GM21723 (cell line): ENCODE measurements at regions not wholly inside any gene's neighbourhood (a gene's known extent, or its start where the extent isn't known, plus 50 kb on each side); places are given as distances from the start of the nearest gene placed in this dataset.

Source experiments
- ATAC-seq: cut with Tn5 transposase; IDR thresholded peaks from one replicate; pipeline ENCODE4 v1.9.1; 2021; ENCODE audit warnings: mild to moderate bottlenecking, moderate library complexity; ENCODE audit not compliant: unreplicated experiment

DNA sequence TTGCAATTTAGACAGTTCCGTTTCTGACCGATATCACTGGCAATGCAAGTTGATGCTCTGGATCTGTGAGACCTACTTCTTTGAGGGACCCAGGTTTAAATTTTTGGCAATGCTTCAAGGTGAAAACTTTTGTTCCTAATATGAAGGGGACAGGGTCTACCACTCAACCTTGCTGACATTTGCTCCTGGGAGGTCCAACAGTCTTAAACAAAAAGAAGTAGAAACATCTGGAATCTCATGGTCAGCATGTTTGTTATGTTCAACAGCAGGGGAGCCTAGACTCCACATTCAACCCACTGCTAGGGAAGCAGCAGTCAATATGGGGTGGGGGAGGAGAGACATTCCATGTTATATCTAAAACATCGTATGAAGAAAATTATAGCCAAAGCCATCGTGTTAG is 196.4 kb downstream of the SIM1 start:
- no peak for ATAC-seq

DNA sequence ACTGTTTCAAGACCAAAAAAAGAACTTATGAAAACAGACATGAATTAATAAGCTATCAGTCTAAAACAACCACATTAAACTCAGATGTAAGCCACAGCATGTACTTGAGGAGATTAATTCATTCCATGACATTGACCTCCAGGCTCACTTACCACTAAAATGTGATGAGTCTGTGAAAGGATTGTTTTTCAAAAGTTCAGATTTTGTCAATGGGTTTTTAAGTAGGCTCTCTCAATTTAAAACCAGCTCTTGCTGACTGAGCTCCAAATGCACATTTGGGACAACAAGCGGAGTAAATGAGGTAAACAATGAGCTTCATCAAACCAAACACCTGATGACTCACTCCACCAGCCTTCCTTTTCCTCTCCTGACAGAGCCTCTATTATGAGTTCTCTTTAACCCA is 197.0 kb downstream of the SIM1 start:
- no peak for ATAC-seq

DNA sequence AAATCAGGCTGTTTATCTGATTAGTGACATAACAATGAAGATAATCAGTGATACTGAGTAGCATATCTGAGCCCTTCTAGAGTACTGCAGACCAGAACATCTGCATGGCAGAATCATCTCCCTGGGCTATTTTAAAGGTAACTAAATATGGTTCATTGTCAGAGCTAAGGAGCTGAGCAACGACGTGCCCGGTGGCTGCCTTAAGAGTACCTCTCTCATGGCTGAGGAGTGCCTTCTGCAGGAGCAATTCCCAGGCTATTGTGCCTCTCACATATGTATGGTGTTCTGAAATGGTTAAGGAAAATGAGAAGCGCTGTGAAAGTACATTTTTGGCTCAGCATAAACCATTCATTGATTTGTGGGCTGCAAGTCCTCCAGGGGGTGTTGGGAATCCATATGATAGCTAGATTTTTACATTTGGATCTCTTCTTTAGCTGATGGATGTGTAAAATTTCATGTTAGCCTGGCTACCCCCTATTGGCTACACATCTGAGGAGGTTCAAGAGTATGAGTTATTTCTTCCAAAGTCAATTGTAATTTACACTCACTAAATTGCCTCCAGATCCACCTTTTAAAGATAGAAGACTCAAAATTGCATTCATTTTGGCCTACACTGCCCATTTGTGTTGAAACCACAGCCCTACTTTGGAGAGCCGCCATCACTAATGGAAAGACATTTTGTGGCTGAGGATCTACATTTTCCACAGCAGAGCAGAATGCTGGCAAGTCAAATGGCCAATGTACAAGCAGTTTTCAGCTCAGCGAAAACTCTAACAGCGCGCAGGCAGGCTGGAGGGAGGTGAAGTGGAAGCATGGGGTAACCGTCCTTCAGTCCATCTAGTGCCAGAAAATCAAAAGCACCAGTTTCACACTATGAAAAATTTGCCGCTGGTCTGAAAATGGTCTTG is 198.0 kb downstream of the SIM1 start:
- no peak for ATAC-seq

DNA sequence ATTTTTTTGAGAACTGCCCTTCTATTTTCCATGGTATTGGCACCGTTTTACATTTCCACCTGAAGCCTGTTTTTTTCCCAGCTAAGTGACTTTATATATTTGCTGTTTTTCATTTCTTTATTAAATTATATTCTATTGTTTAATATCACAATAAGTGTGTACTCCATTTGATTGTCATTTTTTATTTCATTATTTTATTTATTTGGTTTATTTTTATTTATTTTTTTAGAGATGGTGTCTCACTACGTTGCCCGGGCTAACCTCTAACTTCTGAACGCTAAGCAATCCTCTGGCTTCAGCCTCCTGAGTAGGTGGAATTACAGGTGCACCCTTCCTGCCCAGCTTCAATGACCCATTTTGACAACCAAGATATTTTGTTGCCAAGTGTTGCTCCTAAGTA is 202.6 kb downstream of the SIM1 start:
- ATAC-seq = no peak

DNA sequence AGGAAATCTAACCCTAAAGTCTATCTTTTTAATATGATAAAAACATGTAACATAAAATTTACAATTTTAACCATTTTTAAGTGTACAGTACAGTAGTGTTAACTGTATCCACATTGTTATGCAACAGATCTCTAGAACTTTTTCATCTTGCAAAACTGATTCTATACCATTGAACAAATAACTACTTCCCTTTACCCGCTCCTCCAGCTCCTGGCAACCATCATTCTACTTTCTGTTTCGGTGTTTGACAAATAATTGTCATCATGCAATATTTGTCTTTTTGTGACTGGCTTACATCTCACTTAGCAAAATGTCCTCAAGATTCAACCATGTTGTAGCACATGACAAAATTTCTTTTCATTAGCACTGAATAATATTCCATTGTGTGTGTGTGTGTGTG is 203.2 kb downstream of the SIM1 start:
- no peak for ATAC-seq

DNA sequence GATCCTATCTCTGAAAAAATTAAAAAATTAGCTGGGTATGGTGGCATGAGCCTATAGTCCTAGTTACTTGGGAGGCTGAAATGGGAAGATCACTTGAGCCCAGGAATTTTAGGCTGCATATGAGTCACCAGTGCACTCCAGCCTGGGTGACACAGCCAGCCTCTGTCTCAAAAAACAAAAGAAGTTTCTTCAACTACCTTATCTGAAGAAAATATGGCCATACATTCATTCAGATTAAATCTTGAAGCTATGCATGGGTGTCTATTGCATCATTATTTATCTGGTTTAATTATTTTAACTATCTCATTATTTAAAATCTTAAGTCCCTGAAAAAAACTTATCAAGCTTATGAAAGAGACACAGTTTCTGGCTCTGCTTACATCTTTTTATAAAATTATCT is 204.1 kb downstream of the SIM1 start:
- no peak for ATAC-seq

DNA sequence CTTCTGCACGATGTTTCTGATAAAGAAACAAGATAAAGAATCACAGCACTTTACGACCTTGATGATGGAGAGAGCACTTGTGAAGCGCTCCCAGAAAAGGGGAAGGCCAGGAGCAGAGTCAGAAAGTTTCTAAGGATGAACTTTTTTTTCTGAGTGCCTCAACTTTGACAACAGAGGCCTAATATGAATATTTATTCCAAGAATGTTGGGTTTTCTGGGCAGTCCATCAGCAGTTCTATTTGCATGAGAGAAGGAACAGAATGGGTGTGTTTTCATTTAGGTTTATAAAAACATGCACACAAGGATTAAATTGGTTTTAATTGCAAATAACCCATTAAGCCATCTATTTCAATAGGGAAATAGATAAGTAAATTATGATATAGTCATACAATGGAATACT is 204.9 kb downstream of the SIM1 start:
- ATAC-seq = no peak

DNA sequence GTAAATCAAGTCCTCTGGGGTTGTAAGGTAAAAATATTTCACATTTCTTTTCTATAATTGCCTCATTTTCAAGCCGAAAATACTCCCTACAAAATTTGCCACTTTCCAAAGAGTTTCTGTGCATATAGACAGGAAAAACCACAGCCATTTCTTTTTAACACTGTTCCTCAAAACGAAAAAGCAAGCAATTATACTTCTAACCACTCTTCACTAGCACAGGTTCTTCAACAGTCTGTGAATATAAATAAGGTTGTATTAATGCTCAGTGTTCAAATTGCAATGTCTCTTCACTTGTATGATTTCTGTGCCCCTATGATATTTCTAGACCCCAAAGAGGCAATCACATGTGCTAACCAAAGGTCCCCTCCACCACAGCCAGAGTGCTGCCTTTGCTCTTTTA is 206.0 kb downstream of the SIM1 start:
- no peak for ATAC-seq

DNA sequence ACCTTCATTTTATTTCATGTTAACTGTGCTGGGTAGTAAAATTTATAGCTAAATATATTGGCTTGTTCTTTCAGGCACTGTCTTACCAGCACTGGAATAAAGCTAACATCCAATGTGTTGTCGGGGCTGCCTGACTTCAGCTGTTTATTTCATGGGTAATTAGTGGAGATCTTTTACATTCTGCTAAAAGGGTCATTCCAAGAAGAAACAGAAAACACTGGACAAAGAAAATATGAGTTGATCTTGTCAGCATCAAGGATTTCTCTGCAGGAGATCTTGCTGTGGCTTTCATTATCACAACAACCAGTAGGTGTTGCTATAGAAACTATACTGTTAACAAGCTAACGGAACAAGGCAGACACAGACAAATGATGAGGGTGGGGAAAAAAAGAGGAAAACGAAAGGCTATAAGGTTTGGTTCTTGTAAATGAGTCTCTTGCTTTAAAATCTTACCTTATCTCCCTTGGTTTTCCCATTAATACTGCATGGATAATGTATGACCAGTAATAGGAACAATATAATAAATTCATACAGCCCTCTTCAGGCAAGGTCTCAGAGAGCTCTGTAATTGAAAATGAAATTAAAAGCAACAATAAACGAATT is 206.8 kb downstream of the SIM1 start:
- ATAC-seq = peak; percentile 94

DNA sequence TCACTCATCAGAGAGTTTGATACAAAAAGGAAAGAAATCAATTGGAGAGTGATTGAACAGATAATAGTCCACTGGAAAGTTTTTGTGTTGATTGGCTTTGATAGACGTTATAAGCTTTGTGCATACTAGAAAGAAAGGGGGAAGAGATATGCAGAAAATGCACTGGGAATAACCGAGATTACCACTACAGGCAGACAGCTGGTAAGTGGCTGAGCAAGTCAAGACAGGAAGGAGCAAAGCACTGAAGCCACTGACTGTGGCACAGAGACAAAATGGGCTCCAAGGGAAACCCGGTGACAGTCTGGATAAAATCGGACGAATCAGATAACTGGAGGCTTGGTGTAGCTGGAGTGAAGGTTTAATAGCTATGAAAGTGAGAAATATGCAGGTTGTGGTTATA is 209.0 kb downstream of the SIM1 start:
- no peak for ATAC-seq

DNA sequence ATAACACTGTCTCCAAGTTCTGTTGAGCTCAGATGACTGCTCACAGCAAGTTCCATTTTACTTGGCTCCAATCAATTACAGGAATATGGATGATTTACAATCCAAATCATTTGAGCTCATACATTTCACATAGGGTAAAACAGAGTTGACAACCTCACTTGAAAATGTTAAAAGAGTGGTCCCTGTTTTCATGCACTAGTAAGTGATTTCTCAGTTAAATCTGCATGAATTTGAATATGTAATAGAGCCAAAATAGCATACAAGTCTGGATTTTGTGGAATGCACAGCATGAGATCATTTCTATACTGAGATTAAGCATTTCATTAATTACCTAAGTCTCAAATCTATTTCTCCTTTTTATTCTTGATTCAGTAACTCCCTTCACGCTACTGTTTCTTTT is 217.6 kb downstream of the SIM1 start:
- no peak for ATAC-seq

DNA sequence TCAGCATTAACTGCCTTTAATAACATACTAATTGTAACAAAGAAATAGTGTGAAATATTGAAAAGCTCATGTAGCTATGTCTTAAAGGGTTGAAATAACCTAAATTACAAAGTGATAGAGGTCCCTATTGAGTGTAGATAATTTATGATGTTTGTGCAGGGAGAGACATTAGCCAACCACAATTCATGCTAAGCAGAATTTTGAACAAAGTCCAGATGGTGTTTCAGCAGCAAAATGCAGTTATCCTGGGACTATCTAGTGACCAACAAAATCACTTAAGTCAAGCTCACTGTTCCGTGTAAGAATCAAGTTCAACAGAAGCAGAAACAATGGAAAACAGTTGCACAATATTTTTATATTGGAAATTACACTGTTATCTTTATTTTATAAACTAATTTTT is 218.5 kb downstream of the SIM1 start:
- ATAC-seq = no peak

DNA sequence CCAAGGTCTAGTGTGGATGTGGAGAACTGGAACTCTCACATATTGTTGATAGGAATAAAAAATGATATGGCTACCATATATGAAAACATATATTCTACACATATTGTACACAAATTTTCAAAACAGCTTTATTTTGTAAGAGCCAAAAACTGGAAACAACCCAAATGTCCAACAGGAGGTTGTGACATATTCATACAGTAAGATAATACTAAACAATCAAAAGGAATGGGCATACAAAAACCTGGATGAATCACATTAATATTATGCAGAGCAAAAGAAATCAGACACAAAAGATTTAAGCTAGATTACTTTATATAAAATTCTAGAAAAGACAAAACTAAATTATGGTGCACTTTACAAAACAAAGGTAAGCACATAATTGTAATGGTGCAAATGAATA is 223.9 kb downstream of the SIM1 start:
- no peak for ATAC-seq

DNA sequence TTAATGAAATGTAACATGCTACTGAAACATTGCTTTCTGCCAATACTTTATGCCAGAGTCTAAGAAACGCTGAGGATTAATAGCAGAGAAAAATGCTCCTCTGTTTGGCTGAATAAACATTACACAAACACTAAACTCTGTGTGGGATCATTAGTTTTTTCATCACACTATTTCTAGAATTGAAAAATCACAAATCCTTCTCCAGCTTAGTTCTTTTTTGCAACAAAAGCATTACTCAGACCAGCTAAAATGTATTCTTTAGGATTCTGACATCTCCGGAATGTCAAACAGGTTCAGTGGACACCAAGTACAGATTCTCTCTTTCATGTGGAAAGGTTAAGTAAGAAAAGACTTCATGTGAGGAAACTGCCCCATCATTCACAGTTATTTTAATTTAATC is 226.9 kb downstream of the SIM1 start:
- ATAC-seq = no peak

DNA sequence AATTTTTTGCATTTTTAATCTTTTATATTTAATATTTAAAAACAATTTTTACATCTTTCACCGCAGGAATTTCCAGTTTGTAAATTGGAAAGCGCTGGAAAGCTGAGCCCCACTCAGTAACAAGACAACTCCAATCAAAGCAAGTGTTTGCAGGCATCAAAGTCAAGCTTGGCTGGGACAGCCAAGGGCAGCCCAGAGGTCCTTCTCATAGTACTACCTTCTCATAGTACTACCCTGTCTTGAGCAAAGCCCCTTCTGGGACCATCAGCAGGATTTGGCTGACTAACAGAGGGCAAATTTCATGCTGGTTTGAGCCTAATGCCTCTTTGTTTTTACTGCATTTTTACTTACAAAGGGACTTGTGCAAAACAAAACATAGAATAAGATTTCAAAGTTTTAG is 228.3 kb downstream of the SIM1 start:
- no peak for ATAC-seq

DNA sequence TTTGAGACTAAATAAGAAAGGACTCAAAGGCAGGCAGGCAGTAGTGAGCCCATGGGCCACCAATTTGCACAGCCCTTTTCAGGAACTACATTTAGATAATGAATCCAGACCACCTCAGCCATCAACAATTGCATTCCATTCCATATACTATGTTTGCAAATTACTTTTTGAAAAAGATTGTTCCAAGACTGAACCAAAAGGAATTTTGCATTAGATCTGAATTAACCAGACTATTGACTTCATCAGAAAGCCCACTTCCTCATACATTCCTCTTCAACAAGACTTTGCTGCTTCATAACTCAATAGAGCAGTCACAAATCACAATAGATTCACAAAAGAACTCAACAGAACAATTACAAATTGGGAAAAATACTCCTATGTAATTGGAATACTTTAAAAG is 229.1 kb downstream of the SIM1 start:
- ATAC-seq = no peak

DNA sequence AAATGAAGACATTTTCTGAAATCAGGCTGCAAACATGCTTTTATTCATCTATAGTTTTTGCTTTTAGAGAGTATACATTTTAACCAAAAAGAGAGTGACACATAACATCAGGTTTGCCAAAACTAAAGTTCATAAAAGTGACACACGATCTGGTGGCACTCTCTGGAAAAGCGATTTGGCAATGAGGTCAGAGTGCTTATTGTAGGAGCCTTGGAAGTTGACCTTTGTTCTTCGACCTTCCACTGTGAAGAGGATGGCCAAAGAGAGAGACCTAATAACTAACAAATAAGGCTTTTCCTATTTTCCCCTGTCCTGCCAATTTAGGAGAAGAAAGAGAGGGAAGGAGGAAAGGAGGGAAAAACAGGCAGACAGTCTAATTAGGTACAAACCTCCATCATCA is 230.1 kb downstream of the SIM1 start:
- ATAC-seq = no peak

DNA sequence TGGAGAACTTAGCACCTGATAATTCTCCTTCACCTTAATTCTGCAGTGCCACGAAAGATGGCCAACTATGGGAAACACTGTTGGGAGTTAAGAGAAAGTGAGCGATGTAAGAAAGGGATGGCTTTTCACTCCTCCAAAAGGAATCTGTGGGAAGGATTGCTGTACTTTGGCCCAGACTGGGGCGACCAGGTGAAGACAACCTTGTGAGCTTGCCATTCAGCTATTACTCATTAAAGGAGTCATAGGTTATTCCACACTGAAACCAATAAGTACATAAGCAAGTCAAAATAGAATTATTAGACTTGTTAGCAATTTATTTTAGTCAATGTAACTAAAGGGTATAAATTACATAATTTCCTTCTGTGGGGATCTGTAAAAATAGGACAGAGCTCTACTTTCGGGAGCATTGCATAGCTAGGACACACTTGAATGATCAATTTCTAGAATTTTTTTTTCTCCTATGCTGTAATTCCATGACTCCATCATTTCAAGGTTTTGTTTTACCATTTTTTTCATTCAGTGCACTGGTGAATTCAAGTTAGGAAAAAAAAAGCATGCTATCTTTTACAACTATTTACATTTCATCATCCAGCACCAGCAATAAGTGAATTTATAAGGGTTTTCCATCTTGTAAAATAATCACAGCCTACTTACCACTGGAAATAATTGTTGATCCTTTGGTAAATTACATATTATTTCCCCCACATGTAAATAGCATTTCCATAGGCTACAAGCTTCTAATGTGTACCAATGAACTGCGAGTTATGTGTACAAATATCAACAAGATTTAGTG is 231.7 kb downstream of the SIM1 start:
- ATAC-seq = no peak

DNA sequence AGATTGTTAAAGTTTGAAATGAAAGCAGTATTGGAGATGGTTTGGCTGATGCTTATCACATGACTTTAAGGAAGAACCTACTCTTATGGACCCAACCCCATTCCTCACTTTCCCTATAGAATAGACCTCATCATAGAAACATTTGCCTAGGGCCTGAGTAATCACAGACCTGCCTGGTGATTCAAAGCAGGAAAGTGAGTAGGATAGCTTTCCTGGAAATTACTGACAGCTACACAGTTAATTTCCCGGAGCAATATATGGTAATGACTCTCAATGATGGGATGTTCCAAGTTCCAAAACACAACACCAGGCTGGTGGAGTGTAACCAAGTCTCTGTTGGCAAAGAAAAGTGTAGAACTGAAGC is 233.8 kb downstream of the SIM1 start:
- ATAC-seq = no peak

DNA sequence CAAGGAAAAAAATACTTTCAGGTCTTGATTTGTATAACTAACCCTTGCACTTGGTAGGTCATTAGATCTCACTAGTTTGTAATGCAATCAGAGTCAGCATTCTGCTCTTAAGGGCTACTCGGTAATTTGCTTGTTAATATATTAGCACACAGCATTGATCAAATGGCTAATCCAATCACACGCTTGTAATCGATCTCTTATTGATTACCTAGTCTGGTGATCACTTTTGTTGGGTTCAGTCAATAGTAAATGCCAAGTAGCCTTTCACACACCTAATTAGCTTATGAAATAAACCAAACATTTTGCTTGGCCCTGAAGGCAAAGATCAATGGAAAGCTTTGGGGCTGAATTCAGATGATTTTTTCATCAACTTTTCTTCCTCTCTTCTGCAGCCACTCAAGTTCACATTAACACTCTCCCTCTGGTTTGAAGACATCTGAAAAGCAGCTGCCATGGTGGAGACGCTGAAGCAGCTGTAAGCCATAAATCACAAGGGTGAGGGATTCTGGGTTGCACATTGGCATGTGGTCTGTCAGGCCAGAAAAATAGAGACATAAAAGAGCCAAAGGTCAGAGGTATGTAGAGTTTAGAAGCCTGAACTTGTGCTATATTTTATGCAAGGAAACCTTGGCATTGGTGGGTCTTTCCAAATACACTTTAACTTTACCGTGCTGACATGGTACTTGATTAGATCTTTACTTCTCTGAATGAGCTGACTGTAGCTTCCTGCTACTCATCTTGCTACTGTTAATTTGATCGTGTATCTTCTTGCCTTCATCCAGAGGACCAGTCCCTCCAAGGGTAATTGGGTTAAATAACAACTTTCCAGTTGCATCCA is 234.4 kb downstream of the SIM1 start:
- ATAC-seq = no peak

DNA sequence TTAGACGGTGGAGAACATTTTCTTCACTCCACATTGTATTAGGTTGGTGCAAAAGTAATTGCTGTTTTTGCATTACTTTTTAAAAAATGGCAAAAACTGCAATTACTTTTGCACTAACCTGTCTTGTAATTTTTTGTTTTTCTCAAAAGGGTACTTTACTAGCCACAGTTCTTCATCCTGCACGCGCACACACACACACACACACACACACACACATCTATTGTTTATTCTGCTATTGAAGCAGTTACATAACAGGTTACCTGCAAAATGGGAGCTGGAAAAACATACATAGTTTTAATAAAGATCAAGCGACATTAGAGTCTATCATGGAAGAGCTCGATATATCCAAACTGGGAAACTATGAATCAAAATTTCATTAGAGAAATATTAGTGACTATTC is 235.2 kb downstream of the SIM1 start:
- no peak for ATAC-seq
